Choroid plexus epithelial cell (primary cell): ENCODE measurements at regions not wholly inside any gene's neighbourhood (a gene's known extent, or its start where the extent isn't known, plus 50 kb on each side); places are given as distances from the start of the nearest gene placed in this dataset.

Experiments
- DNase-seq: peaks from one replicate; pipeline ENCODE4 v3.0.0-alpha.2; 2010; ENCODE audit warnings: low read depth
- H3K4me3 ChIP-seq: 2 replicates; pipeline ENCODE4 v1.5.1; 2011; ENCODE audit warnings: low read depth, mild to moderate bottlenecking, control low read depth, low read length, moderate library complexity
- CTCF ChIP-seq: conservative IDR thresholded peaks from 2 replicates; pipeline ENCODE4 v1.5.1; 2011; ENCODE audit warnings: low read depth, mild to moderate bottlenecking, control low read depth, inconsistent platforms, low read length, moderate library complexity

GRCh38 chr9:16105168-16106020 is 552.6 kb downstream of the CCDC171 start:
- peak; percentile 82 for DNase-seq
- no peak for TF ChIP-seq CTCF
- H3K4me3 ChIP-seq, result no peak overlapping the region

GRCh38 chr9:16106021-16106571 is 553.3 kb downstream of the CCDC171 start:
- H3K4me3 ChIP-seq, result no peak overlapping the region
- DNase-seq, result no peak
- no peak for TF ChIP-seq CTCF

- no peak for TF ChIP-seq CTCF
- H3K4me3 ChIP-seq, result no peak overlapping the region
- no peak for DNase-seq
These were observed 559.3 kb downstream of the CCDC171 start for GRCh38 chr9:16112116-16112515.

GRCh38 chr9:16115994-16116393 is 563.2 kb downstream of the CCDC171 start:
- no peak for TF ChIP-seq CTCF
- DNase-seq, result no peak
- H3K4me3 ChIP-seq, result no peak overlapping the region

- no peak for DNase-seq
- H3K4me3 ChIP-seq, result no peak overlapping the region
- no peak for TF ChIP-seq CTCF
These were observed 565.2 kb downstream of the CCDC171 start for GRCh38 chr9:16118043-16118442.

GRCh38 chr9:16119261-16120230 is 566.7 kb downstream of the CCDC171 start:
- peak; percentile 92 for DNase-seq
- TF ChIP-seq CTCF, result no peak
- H3K4me3 ChIP-seq, result no peak overlapping the region
